Sigmoid colon (tissue), 6 donors: ENCODE measurements at regions not wholly inside any gene's neighbourhood (a gene's known extent, or its start where the extent isn't known, plus 50 kb on each side); places are given as distances from the start of the nearest gene placed in this dataset.
"Not testable (repeated sequence)": the region's sequence is repeated elsewhere in the genome, so short reads cannot be mapped to it uniquely, and the experiment has no call there.

Experiments
- DNase-seq: peaks from one replicate; pipeline ENCODE4 v3.0.0-alpha.2; 2019
- H3K27ac ChIP-seq, 4 donors: fragments of 200-600 bp; sonication (generic); one replicate each; pipeline ENCODE4 v1.5.1; 2016 to 2019; ENCODE audit warnings: mild to moderate bottlenecking in 1 of 4
- H3K27me3 ChIP-seq, 3 donors: fragments of 200-600 bp; sonication (generic); one replicate each; pipeline ENCODE4 v1.5.1; 2019; ENCODE audit warnings: mild to moderate bottlenecking in 1 of 3
- H3K36me3 ChIP-seq, 4 donors: fragments of 200-600 bp; sonication (generic); one replicate each; pipeline ENCODE4 v1.5.1; 2016 to 2019
- H3K4me1 ChIP-seq, 4 donors: fragments of 200-600 bp; sonication (generic); one replicate each; pipeline ENCODE4 v1.5.1; 2017 to 2019
- H3K4me3 ChIP-seq, 4 donors: fragments of 200-600 bp; sonication (generic); one replicate each; pipeline ENCODE4 v1.5.1; 2017 to 2019; ENCODE audit warnings: mild to moderate bottlenecking in 2 of 4, moderate library complexity in 1 of 4
- H3K9me3 ChIP-seq, 4 donors: fragments of 200-600 bp in 3 of 4; sonication (generic) in 3 of 4; one replicate each; pipeline versions ENCODE4 v1.5.1 to v1.6.1; 2013 to 2019
- CTCF ChIP-seq, 4 experiments: fragments of 450-650 bp in 3 of 4; fragments of 200-600 bp in 1 of 4; IDR thresholded peaks; one replicate each; pipeline ENCODE4 v1.5.1; 2016 to 2019; ENCODE audit warnings: antibody characterized with exemption in 4 of 4, mild to moderate bottlenecking in 3 of 4, moderate library complexity in 2 of 4
- EP300 ChIP-seq, 4 donors: sonication (generic); formaldehyde crosslinking; IDR thresholded peaks; one replicate each; pipeline ENCODE4 v1.6.1; 2017; ENCODE audit warnings: antibody characterized with exemption in 4 of 4
- POLR2A ChIP-seq, 2 donors: fragments of 450-650 bp; IDR thresholded peaks; one replicate each; pipeline ENCODE4 v1.6.1; 2016; ENCODE audit warnings: antibody characterized with exemption in 2 of 2, mild to moderate bottlenecking in 2 of 2, moderate library complexity in 2 of 2
- POLR2AphosphoS5 ChIP-seq, 4 donors: sonication (generic); formaldehyde crosslinking; IDR thresholded peaks; one replicate each; pipeline ENCODE4 v1.6.1; 2017; ENCODE audit warnings: antibody characterized with exemption in 4 of 4
- WGBS, 2 donors: extraction: QIAGEN DNeasy Blood & Tissue Kit; methylation state at CpG; one replicate each; pipeline ENCODE4 v1.1.7; 2013; 5-methylcytosine and 5-hydroxymethylcytosine counted together
- intact Hi-C: fragments of 100-400 bp; cut with DNase I; formaldehyde crosslinking; loops from one replicate; pipeline ENCODE4 v1.15.1; 2023
- donor health status: healthy with polysubstance abuse.
- donor health status: healthy.

- H3K27me3 ChIP-seq, result no peaks in the 10 kb centered on the region
- TF ChIP-seq EP300 (IDR thresholded peaks at IDR 0.05) (no peak), POLR2A (IDR thresholded peaks at IDR 0.05) (no peak), CTCF (IDR thresholded peaks at IDR 0.05) (no peak), POLR2AphosphoS5 (IDR thresholded peaks at IDR 0.05) (no peak)
- peaks cover 0 to 5% (median 2%) of the 10 kb centered on the region in 4 donors for H3K9me3 ChIP-seq
- H3K27ac ChIP-seq, result no peak overlapping the region
- intact Hi-C loops, result no loop called here
- WGBS, 2 donors, result 54 to 73% methylated on average over 2 of the region's 2 CpGs
- no peak for DNase-seq
- no peaks in the 10 kb centered on the region for H3K4me1 ChIP-seq
- H3K36me3 ChIP-seq, result no peaks in the 10 kb centered on the region
- no peak overlapping the region for H3K4me3 ChIP-seq
Observed at GRCh38 chr17:72470734-72471133, 349.9 kb downstream of the SOX9 start.

GRCh38 chr17:72471296-72471695 lies 350.5 kb downstream of the SOX9 start:
- intact Hi-C loops, result no loop called here
- DNase-seq, result no peak
- no peaks in the 10 kb centered on the region for H3K36me3 ChIP-seq
- no peaks in the 10 kb centered on the region for H3K27me3 ChIP-seq
- no peak overlapping the region for H3K4me3 ChIP-seq
- no peak overlapping the region for H3K27ac ChIP-seq
- H3K9me3 ChIP-seq, result peaks cover 0 to 5% (median 2%) of the 10 kb centered on the region in 4 donors
- no peak for TF ChIP-seq EP300 (IDR thresholded peaks at IDR 0.05)
- TF ChIP-seq POLR2AphosphoS5 (IDR thresholded peaks at IDR 0.05), result no peak
- TF ChIP-seq POLR2A (IDR thresholded peaks at IDR 0.05), result no peak
- no peak for TF ChIP-seq CTCF (IDR thresholded peaks at IDR 0.05)
- no peaks in the 10 kb centered on the region for H3K4me1 ChIP-seq
- WGBS, 2 donors, result 75 to 89% methylated on average over 3 of the region's 3 CpGs

- WGBS, 2 donors, result 17 to 46% methylated on average over 3 of the region's 3 CpGs
- no peak overlapping the region for H3K27ac ChIP-seq
- intact Hi-C loops, result no loop called here
Observed at GRCh38 chr17:72472106-72472505, 351.3 kb downstream of the SOX9 start.

GRCh38 chr17:72472853-72473390 lies 352.1 kb downstream of the SOX9 start:
- intact Hi-C loops, H3K4me1 ChIP-seq: not testable (repeated sequence)

More at GRCh38 chr17:72472106-72472505, 351.3 kb downstream of the SOX9 start:
- Histone ChIP-seq H3K27me3 (no peaks in the 10 kb centered on the region), H3K9me3 (peaks cover 0 to 5% (median 2%) of the 10 kb centered on the region in 4 donors), H3K36me3 (no peaks in the 10 kb centered on the region), H3K4me1 (no peaks in the 10 kb centered on the region), H3K4me3 (no peak overlapping the region)
- TF ChIP-seq POLR2A (IDR thresholded peaks at IDR 0.05) (no peak), CTCF (IDR thresholded peaks at IDR 0.05) (no peak), POLR2AphosphoS5 (IDR thresholded peaks at IDR 0.05) (no peak), EP300 (IDR thresholded peaks at IDR 0.05) (no peak)
- DNase-seq, result no peak

GRCh38 chr17:72474243-72474642 lies 353.4 kb downstream of the SOX9 start:
- Histone ChIP-seq H3K27ac (no peak overlapping the region), H3K4me1 (no peaks in the 10 kb centered on the region), H3K27me3 (no peaks in the 10 kb centered on the region), H3K9me3 (peaks cover 0 to 5% (median 2%) of the 10 kb centered on the region in 4 donors), H3K4me3 (no peak overlapping the region), H3K36me3 (no peaks in the 10 kb centered on the region)
- DNase-seq, result no peak
- TF ChIP-seq CTCF (IDR thresholded peaks at IDR 0.05) (no peak), EP300 (IDR thresholded peaks at IDR 0.05) (no peak), POLR2AphosphoS5 (IDR thresholded peaks at IDR 0.05) (no peak), POLR2A (IDR thresholded peaks at IDR 0.05) (no peak)
- intact Hi-C loops, result no loop called here
- WGBS, 2 donors, result 94% methylated on average over 2 of the region's 2 CpGs

More at GRCh38 chr17:72472853-72473390, 352.1 kb downstream of the SOX9 start:
- not testable (repeated sequence) for DNase-seq, H3K36me3 ChIP-seq, H3K4me3 ChIP-seq, H3K27me3 ChIP-seq, H3K9me3 ChIP-seq, H3K27ac ChIP-seq
- WGBS, 2 donors, result 57 to 75% methylated on average over 4 of the region's 4 CpGs
